COLO668 (cell line): ENCODE measurements at regions not wholly inside any gene's neighbourhood (a gene's known extent, or its start where the extent isn't known, plus 50 kb on each side); places are given as distances from the start of the nearest gene placed in this dataset.

Experiments used
- DNase-seq: peaks from one replicate; lab custom pipeline; 2025; ENCODE audit not compliant: unreplicated experiment; lab: John Stamatoyannopoulos, UW

DNA sequence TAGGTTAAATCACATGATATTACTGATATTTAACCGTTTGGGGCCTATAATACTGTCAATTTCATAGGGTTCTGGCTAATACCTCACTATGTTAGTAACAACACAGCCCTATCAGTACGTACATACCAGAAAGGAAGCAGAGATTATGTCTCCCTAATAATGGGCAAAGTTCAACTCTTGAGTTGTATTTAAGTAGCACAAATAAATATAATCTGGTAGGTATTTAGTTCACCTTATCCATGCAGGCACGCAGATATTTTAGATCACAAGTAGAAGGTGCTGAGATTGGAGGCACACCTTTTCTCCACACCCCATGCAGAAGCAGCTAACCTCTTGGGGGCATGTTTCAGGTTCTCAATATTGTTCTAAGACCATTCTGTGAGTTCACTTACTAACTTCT is 118.9 kb downstream of the IRS1 start:
- DNase-seq, result no peak

DNA sequence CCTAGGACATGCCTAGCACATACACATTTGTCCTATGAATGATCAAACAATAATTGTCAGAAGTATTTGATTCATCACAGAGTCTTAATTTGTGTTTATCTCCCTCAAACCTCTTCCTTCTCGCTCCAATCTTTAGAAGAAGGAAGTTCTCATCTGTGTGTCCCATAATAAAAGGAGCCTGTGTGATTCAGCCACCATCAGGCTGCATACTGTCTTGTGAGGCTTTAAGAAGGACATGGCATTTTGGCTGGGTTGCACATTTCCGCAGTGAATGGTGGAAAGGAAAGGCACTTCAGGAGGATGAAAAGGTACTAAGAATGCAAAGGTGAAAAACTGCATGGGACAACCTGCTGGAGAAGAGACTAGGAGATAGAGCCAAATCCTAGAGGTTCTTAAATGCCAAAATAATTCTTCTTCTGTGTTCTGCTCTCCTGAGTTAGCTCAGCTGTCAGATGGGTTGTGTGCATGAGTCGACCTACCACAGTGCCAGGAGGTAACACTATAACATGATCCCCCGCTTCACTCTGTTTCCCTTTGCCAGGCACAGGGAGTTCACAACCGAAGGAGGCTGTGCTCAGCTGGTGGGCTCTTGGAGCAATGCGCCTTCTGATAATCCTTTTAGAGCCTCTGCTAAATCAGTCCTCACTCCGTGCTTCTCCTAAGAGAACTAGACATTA is 120.1 kb downstream of the IRS1 start:
- DNase-seq, result no peak

GRCh38 chr2:226678422-226678821 is 121.2 kb downstream of the IRS1 start:
- no peak for DNase-seq

GRCh38 chr2:226677080-226677479 is 122.5 kb downstream of the IRS1 start:
- no peak for DNase-seq

DNA sequence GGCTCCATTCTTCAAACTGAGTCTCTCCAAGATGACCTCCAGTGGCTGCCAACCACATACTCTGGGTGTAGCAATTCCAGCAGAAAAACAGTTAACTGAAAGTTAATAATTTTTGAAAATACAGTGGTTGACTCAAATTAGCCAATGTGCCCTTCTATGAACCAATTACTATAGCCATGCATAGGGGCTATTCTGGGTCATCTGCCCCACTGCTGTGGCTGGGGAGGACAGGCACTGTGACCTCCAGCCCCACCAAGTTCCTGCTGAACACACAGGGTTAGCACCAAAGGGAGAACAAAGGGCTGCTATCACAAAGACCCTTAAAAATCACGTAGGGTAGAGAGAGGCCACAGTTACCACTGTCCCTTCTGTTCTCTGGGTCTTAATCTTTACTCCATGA is 123.0 kb downstream of the IRS1 start:
- no peak for DNase-seq

DNA sequence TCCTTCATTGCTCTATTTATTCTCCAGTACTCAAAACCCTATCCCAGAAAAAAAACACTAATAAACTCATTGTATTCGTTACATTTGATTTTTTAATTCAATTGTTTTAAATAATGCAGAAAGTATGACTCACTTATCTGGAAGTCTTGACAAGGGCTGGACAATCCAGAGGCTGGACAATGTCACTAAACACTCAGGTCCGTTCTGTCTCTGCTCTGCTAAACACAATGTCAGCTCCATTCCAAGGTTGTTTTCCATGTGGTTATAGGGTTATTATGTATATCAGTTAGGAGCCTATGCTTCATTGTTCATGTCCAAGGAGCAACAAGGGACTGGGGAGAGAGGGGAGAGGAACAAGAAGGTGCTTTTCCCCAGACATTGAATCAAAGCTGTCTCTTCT is 125.5 kb downstream of the IRS1 start:
- no peak for DNase-seq

- no peak for DNase-seq
These were observed 126.3 kb downstream of the IRS1 start for GRCh38 chr2:226673314-226673723.

GRCh38 chr2:226671141-226671676 is 128.4 kb downstream of the IRS1 start:
- DNase-seq, result no peak

DNA sequence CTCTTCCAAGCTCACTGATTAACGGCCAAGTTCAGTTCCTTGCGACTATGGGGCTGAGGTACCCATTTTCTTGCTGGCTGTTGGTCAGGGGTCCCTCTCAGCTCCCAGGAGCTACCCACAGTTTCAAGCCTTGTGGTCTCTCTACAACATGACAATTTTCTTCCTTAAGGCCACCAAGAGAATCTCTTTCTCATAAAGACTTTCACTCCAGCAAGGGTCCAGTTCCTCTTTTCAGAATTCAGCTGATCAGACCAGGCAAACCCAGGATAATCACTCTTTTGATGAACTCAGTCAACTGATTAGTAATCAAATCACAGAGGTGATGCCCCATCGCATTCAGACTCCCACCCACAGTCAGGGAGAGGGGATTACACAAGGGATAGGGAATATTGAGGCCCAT is 129.7 kb downstream of the IRS1 start:
- DNase-seq, result no peak

DNA sequence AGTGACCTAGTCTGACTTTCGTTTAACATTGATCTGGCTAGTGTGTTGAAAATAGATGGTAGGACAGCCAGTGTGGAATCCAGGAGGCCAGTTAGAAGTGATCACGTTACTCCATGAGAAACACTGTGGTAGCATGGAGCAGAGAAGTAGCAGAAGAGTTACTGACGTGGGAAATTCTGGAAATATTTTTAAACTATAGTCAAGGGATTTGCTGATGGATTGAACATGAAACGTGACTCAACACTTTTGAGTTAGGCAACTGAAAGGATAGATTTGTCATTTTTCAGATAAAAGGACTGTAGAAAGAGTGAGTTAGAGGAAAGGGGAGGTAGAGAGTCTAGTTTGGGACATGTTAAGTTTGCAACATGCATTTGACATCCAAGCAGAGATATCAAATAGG is 130.4 kb downstream of the IRS1 start:
- no peak for DNase-seq

- DNase-seq, result no peak
These were observed 131.9 kb downstream of the IRS1 start for GRCh38 chr2:226667736-226668135.

GRCh38 chr2:226665306-226665831 is 134.3 kb downstream of the IRS1 start:
- no peak for DNase-seq

DNA sequence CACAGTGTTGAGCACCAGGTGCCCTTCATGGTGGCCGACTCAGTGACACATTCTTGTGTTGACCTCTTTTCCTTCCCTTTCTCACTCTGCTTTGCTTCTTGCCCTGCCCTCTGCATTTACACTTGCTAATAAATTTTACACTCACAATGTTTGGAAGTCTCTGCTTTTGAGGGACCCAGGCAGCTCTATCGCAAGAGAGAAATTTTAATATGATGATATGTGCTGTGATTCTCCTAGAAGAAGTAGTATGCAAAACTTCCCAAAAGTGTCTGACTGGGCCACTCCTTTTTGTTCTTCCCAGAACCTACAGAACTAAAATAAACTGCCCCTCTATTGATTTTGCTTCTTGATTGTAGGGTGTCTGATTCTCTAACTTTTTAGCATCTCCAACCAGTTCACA is 135.0 kb downstream of the IRS1 start:
- DNase-seq, result no peak

DNA sequence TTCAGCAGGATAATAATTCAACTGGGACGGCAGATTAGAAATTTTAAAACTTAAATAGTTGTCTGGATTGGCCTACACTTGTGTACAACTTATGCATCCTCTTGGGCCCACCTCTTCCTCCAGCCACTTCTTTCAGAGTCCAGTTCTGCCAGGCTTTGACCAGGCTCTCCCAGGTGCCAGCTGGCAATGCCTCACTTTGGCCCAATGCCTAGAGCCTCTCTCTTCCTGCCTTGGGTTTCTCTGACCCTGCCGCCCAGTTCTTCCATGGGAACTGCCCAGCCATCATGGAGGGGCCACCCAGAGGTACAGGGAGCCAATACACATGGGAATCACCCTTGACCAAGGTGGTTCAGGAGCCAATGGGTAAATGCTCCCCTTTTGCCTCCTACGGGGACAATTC is 135.5 kb downstream of the IRS1 start:
- no peak for DNase-seq

GRCh38 chr2:226661789-226662545 is 137.7 kb downstream of the IRS1 start:
- no peak for DNase-seq

- DNase-seq, result no peak
These were observed 139.1 kb downstream of the IRS1 start for GRCh38 chr2:226660526-226660925.

GRCh38 chr2:226660124-226660523 is 139.5 kb downstream of the IRS1 start:
- no peak for DNase-seq

- no peak for DNase-seq
These were observed 140.2 kb downstream of the IRS1 start for GRCh38 chr2:226659410-226659809.

- no peak for DNase-seq
These were observed 141.1 kb downstream of the IRS1 start for GRCh38 chr2:226658555-226658954.

- DNase-seq, result no peak
These were observed 142.1 kb downstream of the IRS1 start for GRCh38 chr2:226657340-226658053.

GRCh38 chr2:226656367-226656766 is 143.3 kb downstream of the IRS1 start:
- DNase-seq, result no peak

DNA sequence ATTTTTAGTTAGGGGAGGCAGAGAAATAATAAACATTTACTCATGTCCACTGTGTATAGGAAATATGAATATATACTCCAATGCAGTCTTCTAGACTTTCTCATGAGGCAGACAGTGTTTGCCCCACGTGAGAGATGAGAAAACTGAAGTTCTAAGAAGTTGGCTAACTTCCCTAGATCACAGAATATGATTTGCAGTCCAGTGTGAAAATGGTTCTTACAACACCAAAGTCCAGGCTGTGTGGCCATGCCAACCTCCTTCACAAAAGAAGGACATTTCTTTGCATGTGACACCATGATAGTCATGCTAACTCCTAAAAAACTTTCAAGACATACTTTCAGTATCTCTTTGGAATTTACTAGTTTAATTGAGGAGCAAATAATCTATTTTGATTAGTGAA is 143.7 kb downstream of the IRS1 start:
- DNase-seq, result no peak
